ENCODE measurements at regions not wholly inside any gene's neighbourhood (a gene's known extent, or its start where the extent isn't known, plus 50 kb on each side); places are given as distances from the start of the nearest gene placed in this dataset.
"Not testable (repeated sequence)": the region's sequence is repeated elsewhere in the genome, so short reads cannot be mapped to it uniquely, and the experiment has no call there.

GRCh38 chr2:128503399-128504245, 185.0 kb upstream of the HS6ST1 start:
- no peak for DNase-seq (ENCODE audit: extremely low read depth in 1 of 2, low read depth in 1 of 2)

GRCh38 chr2:128504246-128505149, 185.8 kb upstream of the HS6ST1 start:
- DNase-seq (ENCODE audit: extremely low read depth in 1 of 2, low read depth in 1 of 2) = no peak

- DNase-seq (ENCODE audit: extremely low read depth in 1 of 2, low read depth in 1 of 2) = no peak
Observed at GRCh38 chr2:128505150-128505490, 186.5 kb upstream of the HS6ST1 start.

GRCh38 chr2:128505575-128506526, 187.2 kb upstream of the HS6ST1 start:
- no peak for DNase-seq (ENCODE audit: extremely low read depth in 1 of 2, low read depth in 1 of 2)

- DNase-seq (ENCODE audit: extremely low read depth in 1 of 2, low read depth in 1 of 2) = no peak
Observed at GRCh38 chr2:128506534-128506933, 187.9 kb upstream of the HS6ST1 start.

GRCh38 chr2:128510701-128511397, 192.2 kb upstream of the HS6ST1 start:
- no peak for DNase-seq (ENCODE audit: extremely low read depth in 1 of 2, low read depth in 1 of 2)

GRCh38 chr2:128511731-128512378, 193.2 kb upstream of the HS6ST1 start:
- no peak for DNase-seq (ENCODE audit: extremely low read depth in 1 of 2, low read depth in 1 of 2)

GRCh38 chr2:128512379-128513115, 193.9 kb upstream of the HS6ST1 start:
- no peak for DNase-seq (ENCODE audit: extremely low read depth in 1 of 2, low read depth in 1 of 2)

GRCh38 chr2:128513116-128513960, 194.7 kb upstream of the HS6ST1 start:
- no peak for DNase-seq (ENCODE audit: extremely low read depth in 1 of 2, low read depth in 1 of 2)

GRCh38 chr2:128513961-128514283, 195.3 kb upstream of the HS6ST1 start:
- no peak for DNase-seq (ENCODE audit: extremely low read depth in 1 of 2, low read depth in 1 of 2)

GRCh38 chr2:128514555-128514955, 195.9 kb upstream of the HS6ST1 start:
- no peak for DNase-seq (ENCODE audit: extremely low read depth in 1 of 2, low read depth in 1 of 2)

GRCh38 chr2:128516938-128517337, 198.3 kb upstream of the HS6ST1 start:
- DNase-seq (ENCODE audit: extremely low read depth in 1 of 2, low read depth in 1 of 2) = no peak

GRCh38 chr2:128519028-128519427, 200.4 kb upstream of the HS6ST1 start:
- DNase-seq (ENCODE audit: extremely low read depth in 1 of 2, low read depth in 1 of 2) = not testable (repeated sequence)

GRCh38 chr2:128519517-128520215, 201.0 kb upstream of the HS6ST1 start:
- DNase-seq (ENCODE audit: extremely low read depth in 1 of 2, low read depth in 1 of 2) = no peak

GRCh38 chr2:128520340-128520739, 201.7 kb upstream of the HS6ST1 start:
- DNase-seq (ENCODE audit: extremely low read depth in 1 of 2, low read depth in 1 of 2) = no peak

- DNase-seq (ENCODE audit: extremely low read depth in 1 of 2, low read depth in 1 of 2) = peak; percentile 17 to 65
Observed at GRCh38 chr2:128520791-128521190, 202.1 kb upstream of the HS6ST1 start.

- DNase-seq (ENCODE audit: extremely low read depth in 1 of 2, low read depth in 1 of 2) = no peak
Observed at GRCh38 chr2:128521482-128521881, 202.8 kb upstream of the HS6ST1 start.

GRCh38 chr2:128522829-128523228, 204.2 kb upstream of the HS6ST1 start:
- no peak for DNase-seq (ENCODE audit: extremely low read depth in 1 of 2, low read depth in 1 of 2)

Measured in stimulated activated CD8-positive, alpha-beta memory T cell treated with anti-CD3 and anti-CD28 coated beads, Interleukin-7, amount 100 ng/mL, for 48 hours (primary cell).